B cell (primary cell): ENCODE measurements at regions not wholly inside any gene's neighbourhood (a gene's known extent, or its start where the extent isn't known, plus 50 kb on each side); places are given as distances from the start of the nearest gene placed in this dataset.

Experiments used
- ATAC-seq: fragments of 200-7000 bp; cut with Tn5 transposase; one replicate; pipeline ENCODE4 v1.10.0; 2021; ENCODE audit warnings: low read depth, mild to moderate bottlenecking, moderate number of reproducible peaks, moderate library complexity
- CTCF ChIA-PET: fragments of 350-600 bp; sonication (Branson Sonifier 250); formaldehyde crosslinking; loops from one replicate; lab custom pipeline; 2021; ENCODE audit warnings: antibody characterized with exemption, inconsistent platforms; lab: Charles Lee
- POLR2A ChIA-PET: fragments of 350-600 bp; sonication (Branson Sonifier 250); formaldehyde crosslinking; loops from one replicate; lab custom pipeline; 2021; ENCODE audit warnings: antibody characterized with exemption; lab: Charles Lee
- DNase-seq: peaks from one replicate; pipeline ENCODE4 v3.0.0; 2013
- H2AFZ ChIP-seq: 2 replicates; pipeline ENCODE4 v1.6.1; 2012; ENCODE audit warnings: mild to moderate bottlenecking, low read depth, low read length; ENCODE audit not compliant: insufficient read depth, poor library complexity, severe bottlenecking
- H3K27ac ChIP-seq, 2 donors: 1 replicate in 1 of 2; 2 replicates in 1 of 2; pipeline ENCODE4 v1.5.1; 2012 to 2013; ENCODE audit warnings: low read length in 2 of 2, mild to moderate bottlenecking in 2 of 2, moderate library complexity in 1 of 2
- H3K27me3 ChIP-seq, 4 experiments: fragments of 200-600 bp in 1 of 4; sonication (generic) in 1 of 4; replicated peaks in 1 of 4; 1 replicate in 2 of 4; 2 replicates in 2 of 4; pipeline versions ENCODE4 v1.6.1 to v1.7.0; 2013 to 2016; ENCODE audit warnings: low read length in 3 of 4, mild to moderate bottlenecking in 2 of 4, mixed read lengths in 1 of 4, moderate library complexity in 1 of 4; ENCODE audit not compliant: insufficient read depth in 4 of 4, control insufficient read depth in 3 of 4; ENCODE audit errors: control extremely low read depth in 1 of 4
- H3K36me3 ChIP-seq, 2 experiments: replicated peaks in 1 of 2; 1 replicate in 1 of 2; 2 replicates in 1 of 2; pipeline versions ENCODE4 v1.6.1 to v1.7.1; 2013; ENCODE audit warnings: low read length in 1 of 2; ENCODE audit not compliant: insufficient read depth in 2 of 2, control insufficient read depth in 1 of 2; ENCODE audit errors: control extremely low read depth in 1 of 2, extremely low read depth in 1 of 2
- H3K4me1 ChIP-seq, 2 donors: fragments of 200-600 bp in 1 of 2; sonication (generic) in 1 of 2; 1 replicate in 1 of 2; 2 replicates in 1 of 2; pipeline versions ENCODE4 v1.5.1 to v1.6.1; 2013 to 2017; ENCODE audit warnings: low read length in 2 of 2; ENCODE audit not compliant: control insufficient read depth in 2 of 2, insufficient read depth in 2 of 2
- H3K4me2 ChIP-seq: replicated peaks from 2 replicates; pipeline ENCODE3; 2012; ENCODE audit warnings: mild to moderate bottlenecking, low read depth, low read length; ENCODE audit not compliant: poor library complexity, severe bottlenecking
- H3K4me3 ChIP-seq, 5 experiments: fragments of 200-600 bp in 1 of 5; sonication (generic) in 1 of 5; 1 replicate in 3 of 5; 2 replicates in 2 of 5; pipeline versions ENCODE4 v1.5.1 to v1.7.0; 2011 to 2016; ENCODE audit warnings: low read length in 4 of 5, mild to moderate bottlenecking in 4 of 5, low read depth in 2 of 5, control low read depth in 1 of 5, moderate library complexity in 1 of 5; ENCODE audit not compliant: insufficient read depth in 1 of 5; ENCODE audit errors: control extremely low read depth in 1 of 5, extremely low read depth in 1 of 5
- H3K79me2 ChIP-seq: fragments of 200-600 bp; sonication (generic); one replicate; pipeline ENCODE4 v1.6.0; 2016; ENCODE audit warnings: low read length; ENCODE audit not compliant: control insufficient read depth, insufficient read depth
- H3K9ac ChIP-seq: fragments of 200-600 bp; sonication (generic); 2 replicates; pipeline ENCODE4 v1.6.1; 2017; ENCODE audit warnings: mild to moderate bottlenecking, low read length, moderate library complexity
- H3K9me3 ChIP-seq, 3 donors: one replicate each; pipeline versions ENCODE4 v1.6.1 to v1.7.1; 2013; ENCODE audit warnings: low read length in 2 of 3; ENCODE audit not compliant: control insufficient read depth in 2 of 3, insufficient read depth in 1 of 3; ENCODE audit errors: control extremely low read depth in 1 of 3
- H4K20me1 ChIP-seq: 2 replicates; pipeline ENCODE4 v1.6.0; 2012; ENCODE audit warnings: mild to moderate bottlenecking, low read length; ENCODE audit not compliant: insufficient read depth, control insufficient read depth, poor library complexity, severe bottlenecking
- H3K27ac Mint-ChIP-seq: one replicate; pipeline ENCODE4 v1.8.0; 2021; ENCODE audit warnings: mixed read lengths
- H3K27me3 Mint-ChIP-seq: one replicate; pipeline ENCODE4 v1.8.0; 2021; ENCODE audit warnings: mixed read lengths
- H3K4me1 Mint-ChIP-seq: one replicate; pipeline ENCODE4 v1.8.0; 2021; ENCODE audit warnings: mixed read lengths
- H3K4me3 Mint-ChIP-seq: one replicate; pipeline ENCODE4 v1.8.0; 2021; ENCODE audit warnings: mixed read lengths
- H3K9me3 Mint-ChIP-seq: one replicate; pipeline ENCODE4 v1.8.0; 2022; ENCODE audit warnings: mixed read lengths; ENCODE audit not compliant: insufficient read depth
- EZH2 ChIP-seq: IDR thresholded peaks from 2 replicates; pipeline ENCODE4 v1.6.1; 2012; ENCODE audit warnings: borderline replicate concordance, low read depth, mild to moderate bottlenecking, moderate library complexity, low read length; ENCODE audit not compliant: insufficient read depth, poor library complexity, severe bottlenecking
- WGBS: methylation state at CpG from one replicate; pipeline ENCODE4 v1.1.5; 2013; ENCODE audit warnings: missing lambda C conversion rate; ENCODE audit not compliant: insufficient coverage; 5-methylcytosine and 5-hydroxymethylcytosine counted together
- intact Hi-C: fragments of 100-400 bp; cut with micrococcal nuclease; formaldehyde crosslinking; loops from one replicate; pipeline ENCODE4 v1.10.0; 2022
- TF ChIP-seq, protein P1 (sequence below): fragments of 200-600 bp; IDR thresholded peaks from one replicate; pipeline ENCODE4 v1.8.0; 2022; ENCODE audit warnings: antibody characterized with exemption, mild to moderate bottlenecking

DNA sequence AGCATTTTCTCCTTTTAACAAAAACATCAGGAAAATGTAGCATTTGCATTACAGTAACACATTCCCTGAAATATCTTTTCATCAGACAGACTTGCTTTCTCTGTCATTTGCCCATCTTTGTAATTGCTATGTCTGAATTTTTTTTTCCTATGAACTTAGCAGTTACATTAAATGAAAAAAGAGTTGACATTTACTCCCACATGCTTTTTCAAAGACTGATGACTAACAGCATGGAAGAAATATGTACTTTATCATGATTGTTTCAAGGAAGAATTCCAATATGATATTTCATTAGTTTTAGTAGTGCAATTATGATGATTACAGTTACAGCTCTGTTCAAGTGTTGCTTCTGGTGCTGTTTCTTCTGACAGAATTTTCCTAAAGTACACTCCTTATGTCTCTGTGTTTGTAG, 864.5 kb upstream of the MAN1A1 start:
- Histone ChIP-seq H2AFZ (no peak overlapping the region), H3K79me2 (no peaks in the 10 kb centered on the region), H3K27ac (no peak overlapping the region), H3K4me2 (no peak overlapping the region), H3K36me3 (no peaks in the 10 kb centered on the region), H3K9me3 (no peaks in the 10 kb centered on the region), H3K4me3 (no peak overlapping the region), H3K9ac (no peak overlapping the region), H4K20me1 (no peaks in the 10 kb centered on the region), H3K4me1 (peaks cover 0 to 6% of the 10 kb centered on the region in 2 donors), H3K27me3 (no peaks in the 10 kb centered on the region)
- Mint-ChIP-seq H3K4me3 (no peak overlapping the region), H3K27ac (no peak overlapping the region), H3K27me3 (no peaks in the 10 kb centered on the region), H3K4me1 (peaks cover 14% of the 10 kb centered on the region), H3K9me3 (no peaks in the 10 kb centered on the region)
- DNase-seq = no peak
- no peak for ATAC-seq
- CTCF ChIA-PET = no interaction called here
- intact Hi-C loops = no loop called here
- TF ChIP-seq EZH2 = no peak
- TF ChIP-seq, protein P1, sequence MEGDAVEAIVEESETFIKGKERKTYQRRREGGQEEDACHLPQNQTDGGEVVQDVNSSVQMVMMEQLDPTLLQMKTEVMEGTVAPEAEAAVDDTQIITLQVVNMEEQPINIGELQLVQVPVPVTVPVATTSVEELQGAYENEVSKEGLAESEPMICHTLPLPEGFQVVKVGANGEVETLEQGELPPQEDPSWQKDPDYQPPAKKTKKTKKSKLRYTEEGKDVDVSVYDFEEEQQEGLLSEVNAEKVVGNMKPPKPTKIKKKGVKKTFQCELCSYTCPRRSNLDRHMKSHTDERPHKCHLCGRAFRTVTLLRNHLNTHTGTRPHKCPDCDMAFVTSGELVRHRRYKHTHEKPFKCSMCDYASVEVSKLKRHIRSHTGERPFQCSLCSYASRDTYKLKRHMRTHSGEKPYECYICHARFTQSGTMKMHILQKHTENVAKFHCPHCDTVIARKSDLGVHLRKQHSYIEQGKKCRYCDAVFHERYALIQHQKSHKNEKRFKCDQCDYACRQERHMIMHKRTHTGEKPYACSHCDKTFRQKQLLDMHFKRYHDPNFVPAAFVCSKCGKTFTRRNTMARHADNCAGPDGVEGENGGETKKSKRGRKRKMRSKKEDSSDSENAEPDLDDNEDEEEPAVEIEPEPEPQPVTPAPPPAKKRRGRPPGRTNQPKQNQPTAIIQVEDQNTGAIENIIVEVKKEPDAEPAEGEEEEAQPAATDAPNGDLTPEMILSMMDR = no peak
- POLR2A ChIA-PET = no interaction called here

DNA sequence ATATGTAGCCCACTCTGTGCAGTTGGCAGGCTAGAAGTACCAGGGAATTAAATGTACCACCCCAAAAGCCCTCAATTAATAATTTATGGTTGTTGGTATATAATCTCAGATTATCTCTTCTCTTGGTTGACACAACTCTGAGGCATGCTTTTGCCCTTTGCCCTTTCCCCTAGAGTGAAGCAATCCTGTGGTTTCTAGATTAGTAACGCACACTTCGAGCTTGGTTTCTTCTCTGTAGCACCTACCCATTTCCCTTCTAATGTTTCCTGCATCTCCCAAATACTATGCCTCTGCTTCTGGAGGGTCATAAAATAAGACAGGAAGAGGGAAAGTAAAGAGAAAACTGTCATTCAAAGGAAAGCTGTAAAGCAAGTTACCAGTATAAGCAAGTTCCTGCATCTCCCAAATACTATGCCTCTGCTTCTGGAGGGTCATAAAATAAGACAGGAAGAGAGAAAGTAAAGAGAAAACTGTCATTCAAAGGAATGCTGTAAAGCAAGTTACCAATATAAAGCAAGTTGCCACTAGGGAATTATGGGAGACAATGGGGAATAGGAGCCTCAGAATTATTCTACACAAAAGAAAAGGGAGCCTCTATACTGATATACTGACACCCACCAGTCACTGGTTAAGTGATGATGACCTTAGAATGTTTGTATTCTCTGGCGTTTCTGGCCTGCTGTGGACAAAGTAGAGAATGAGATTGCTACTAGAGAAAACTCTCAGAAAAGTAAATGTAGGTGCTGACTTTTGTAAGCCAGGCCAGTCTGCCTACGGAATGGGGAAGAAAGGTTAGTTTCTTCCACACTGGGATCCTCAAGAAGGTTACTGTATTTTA, 862.6 kb upstream of the MAN1A1 start:
- no peaks in the 10 kb centered on the region for H3K79me2 ChIP-seq
- CTCF ChIA-PET = no interaction called here
- POLR2A ChIA-PET = no interaction called here
- H3K9me3 Mint-ChIP-seq = no peaks in the 10 kb centered on the region
- no peak overlapping the region for H3K9ac ChIP-seq
- no peaks in the 10 kb centered on the region for H3K27me3 ChIP-seq
- no peak overlapping the region for H3K27ac Mint-ChIP-seq
- H3K4me3 Mint-ChIP-seq = no peak overlapping the region
- H3K4me3 ChIP-seq = no peak overlapping the region
- H3K36me3 ChIP-seq = no peaks in the 10 kb centered on the region
- H3K4me1 Mint-ChIP-seq = peaks cover 14% of the 10 kb centered on the region
- no peak overlapping the region for H3K27ac ChIP-seq
- H3K27me3 Mint-ChIP-seq = no peaks in the 10 kb centered on the region
- intact Hi-C loops = no loop called here
- TF ChIP-seq EZH2 = no peak
- TF ChIP-seq, protein P1 = no peak
- H2AFZ ChIP-seq = no peak overlapping the region
- H4K20me1 ChIP-seq = no peaks in the 10 kb centered on the region
- peaks cover 0 to 6% of the 10 kb centered on the region in 2 donors for H3K4me1 ChIP-seq
- 69% methylated on average over 2 of the region's 4 CpGs for WGBS
- ATAC-seq (no peak), DNase-seq (no peak)
- no peak overlapping the region for H3K4me2 ChIP-seq
- H3K9me3 ChIP-seq = no peaks in the 10 kb centered on the region
